ENCODE measurements at regions not wholly inside any gene's neighbourhood (a gene's known extent, or its start where the extent isn't known, plus 50 kb on each side); places are given as distances from the start of the nearest gene placed in this dataset.
"Not testable (repeated sequence)": the region's sequence is repeated elsewhere in the genome, so short reads cannot be mapped to it uniquely, and the experiment has no call there.

DNA sequence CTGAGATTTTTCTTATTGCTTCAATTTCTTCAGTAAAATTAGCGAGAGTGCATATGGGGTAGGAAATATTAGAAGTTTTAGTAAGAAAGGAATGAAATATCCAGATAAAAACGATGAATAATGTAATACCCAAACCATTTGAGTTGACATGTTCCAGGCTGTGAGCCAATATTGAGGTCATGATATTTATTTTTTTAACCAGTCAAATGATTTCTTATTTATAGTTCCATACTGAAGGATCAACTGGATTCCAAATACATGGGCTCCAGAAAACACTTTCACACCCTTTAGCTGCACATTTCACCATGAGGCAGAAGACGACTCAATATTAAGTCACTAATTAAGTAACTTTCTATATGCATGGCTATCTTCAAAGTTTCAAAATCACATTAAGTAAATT is 312.5 kb downstream of the PPP1R3A start:
- H3K36me3 ChIP-seq (replicated peaks) = no peaks in the 10 kb centered on the region
- TF ChIP-seq, protein P1, sequence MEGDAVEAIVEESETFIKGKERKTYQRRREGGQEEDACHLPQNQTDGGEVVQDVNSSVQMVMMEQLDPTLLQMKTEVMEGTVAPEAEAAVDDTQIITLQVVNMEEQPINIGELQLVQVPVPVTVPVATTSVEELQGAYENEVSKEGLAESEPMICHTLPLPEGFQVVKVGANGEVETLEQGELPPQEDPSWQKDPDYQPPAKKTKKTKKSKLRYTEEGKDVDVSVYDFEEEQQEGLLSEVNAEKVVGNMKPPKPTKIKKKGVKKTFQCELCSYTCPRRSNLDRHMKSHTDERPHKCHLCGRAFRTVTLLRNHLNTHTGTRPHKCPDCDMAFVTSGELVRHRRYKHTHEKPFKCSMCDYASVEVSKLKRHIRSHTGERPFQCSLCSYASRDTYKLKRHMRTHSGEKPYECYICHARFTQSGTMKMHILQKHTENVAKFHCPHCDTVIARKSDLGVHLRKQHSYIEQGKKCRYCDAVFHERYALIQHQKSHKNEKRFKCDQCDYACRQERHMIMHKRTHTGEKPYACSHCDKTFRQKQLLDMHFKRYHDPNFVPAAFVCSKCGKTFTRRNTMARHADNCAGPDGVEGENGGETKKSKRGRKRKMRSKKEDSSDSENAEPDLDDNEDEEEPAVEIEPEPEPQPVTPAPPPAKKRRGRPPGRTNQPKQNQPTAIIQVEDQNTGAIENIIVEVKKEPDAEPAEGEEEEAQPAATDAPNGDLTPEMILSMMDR (IDR thresholded peaks at IDR 0.05; ENCODE audit: low read depth, low read length, missing control alignments) = no peak
- H3K4me3 ChIP-seq (ENCODE audit: low read depth, low read length) = no peak overlapping the region
- DNase-seq = peak; percentile 7
- H3K27ac ChIP-seq = no peak overlapping the region
- H3K27me3 ChIP-seq (replicated peaks) = no peaks in the 10 kb centered on the region
- in situ Hi-C loops (cut with HindIII; ENCODE audit: low pct_ligation_motif_present, low sequenced_read_pairs) = no loop called here

- not testable (repeated sequence) for DNase-seq; H3K27me3 ChIP-seq (replicated peaks); H3K36me3 ChIP-seq (replicated peaks)
Measured at GRCh38 chr7:113600428-113600827, 318.4 kb downstream of the PPP1R3A start.

DNA sequence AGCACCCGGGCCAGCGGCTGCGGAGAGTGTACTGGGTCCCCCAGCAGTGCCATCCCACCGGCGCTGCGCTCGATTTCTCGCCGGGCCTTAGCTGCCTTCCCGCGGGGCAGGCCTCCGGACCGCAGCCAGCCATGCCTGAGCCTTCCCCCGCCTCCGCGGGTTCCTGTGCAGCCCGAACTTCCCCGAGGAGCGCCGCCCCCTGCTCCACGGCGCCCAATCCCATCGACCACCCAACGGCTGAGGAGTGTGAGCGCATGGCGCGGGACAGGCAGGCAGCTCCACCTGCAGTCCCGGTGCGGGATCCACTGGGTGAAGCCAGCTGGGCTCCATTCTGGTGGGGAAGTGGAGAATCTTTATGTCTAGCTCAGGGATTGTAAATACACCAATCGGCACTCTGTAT is 325.4 kb downstream of the PPP1R3A start:
- in situ Hi-C loops (cut with HindIII; ENCODE audit: low pct_ligation_motif_present, low sequenced_read_pairs); H3K4me3 ChIP-seq (ENCODE audit: low read depth, low read length); H3K27ac ChIP-seq; H3K27me3 ChIP-seq (replicated peaks); H3K36me3 ChIP-seq (replicated peaks); DNase-seq: not testable (repeated sequence)

More at GRCh38 chr7:113600428-113600827, 318.4 kb downstream of the PPP1R3A start:
- H3K27ac ChIP-seq; H3K4me3 ChIP-seq (ENCODE audit: low read depth, low read length); in situ Hi-C loops (cut with HindIII; ENCODE audit: low pct_ligation_motif_present, low sequenced_read_pairs): not testable (repeated sequence)

DNA sequence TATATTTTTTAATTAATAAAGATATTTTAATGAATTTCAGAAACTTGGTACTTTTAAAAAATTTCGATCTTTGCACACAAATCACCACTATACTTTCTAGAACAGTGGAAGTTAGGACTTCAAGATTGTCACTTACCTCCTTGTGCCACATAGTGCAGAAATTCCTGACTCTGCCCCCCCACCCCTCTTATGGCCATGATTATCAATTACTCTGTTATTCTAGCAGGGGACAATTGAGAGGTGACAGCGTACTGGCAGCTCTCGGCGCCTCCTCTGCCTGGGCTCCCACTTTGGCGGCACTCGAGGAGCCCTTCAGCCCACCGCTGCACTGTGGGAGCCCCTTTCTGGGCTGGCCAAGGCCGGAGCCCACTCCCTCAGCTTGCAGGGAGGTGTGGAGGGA is 325.9 kb downstream of the PPP1R3A start:
- H3K27me3 ChIP-seq (replicated peaks); H3K4me3 ChIP-seq (ENCODE audit: low read depth, low read length); in situ Hi-C loops (cut with HindIII; ENCODE audit: low pct_ligation_motif_present, low sequenced_read_pairs); H3K36me3 ChIP-seq (replicated peaks); H3K27ac ChIP-seq; DNase-seq: not testable (repeated sequence)

DNA sequence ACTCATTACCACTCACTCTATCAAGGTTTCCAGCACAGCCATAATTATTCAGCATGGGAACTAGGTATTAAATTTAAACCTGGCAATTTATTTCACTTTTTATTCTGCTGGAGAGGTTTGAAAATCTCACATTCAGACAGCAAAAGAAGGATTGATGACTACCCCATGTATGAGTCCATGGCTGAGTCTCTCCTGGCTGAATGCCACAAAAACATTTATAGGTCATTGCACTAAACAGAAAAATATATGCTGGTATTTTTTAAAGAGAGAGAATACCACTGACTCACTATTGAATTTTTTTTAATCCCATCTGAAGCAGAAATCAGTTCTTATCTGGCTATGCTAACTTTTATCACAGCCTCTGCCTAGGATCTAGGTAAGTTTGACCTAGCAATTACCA is 336.3 kb downstream of the PPP1R3A start:
- in situ Hi-C loops (cut with HindIII; ENCODE audit: low pct_ligation_motif_present, low sequenced_read_pairs) = no loop called here
- DNase-seq = peak; percentile 73
- TF ChIP-seq, protein P1 (IDR thresholded peaks at IDR 0.05; ENCODE audit: low read depth, low read length, missing control alignments) = no peak
- Histone ChIP-seq H3K27me3 (replicated peaks) (no peaks in the 10 kb centered on the region), H3K36me3 (replicated peaks) (no peaks in the 10 kb centered on the region), H3K4me3 (ENCODE audit: low read depth, low read length) (no peak overlapping the region), H3K27ac (no peak overlapping the region)

DNA sequence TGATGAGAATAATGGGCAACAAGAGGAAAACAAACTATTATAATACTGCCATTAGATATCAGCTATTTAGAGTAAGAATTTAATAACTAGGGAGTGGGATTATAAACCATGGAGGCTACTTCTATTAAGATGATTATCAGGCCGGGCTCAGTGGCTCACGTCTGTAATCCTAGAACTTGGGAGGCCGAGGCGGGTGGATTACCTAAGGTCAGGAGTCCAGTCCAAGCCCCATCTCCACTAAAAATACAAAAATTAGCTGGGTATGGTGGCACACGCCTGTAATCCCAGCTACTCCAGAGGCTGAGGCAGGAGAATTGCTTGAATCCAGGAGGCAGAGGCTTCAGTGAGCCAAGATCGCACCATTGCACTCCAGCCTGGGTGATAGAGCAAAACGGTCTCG is 355.6 kb downstream of the PPP1R3A start:
- H3K4me3 ChIP-seq (ENCODE audit: low read depth, low read length); H3K27ac ChIP-seq; DNase-seq; H3K27me3 ChIP-seq (replicated peaks); in situ Hi-C loops (cut with HindIII; ENCODE audit: low pct_ligation_motif_present, low sequenced_read_pairs); H3K36me3 ChIP-seq (replicated peaks): not testable (repeated sequence)

DNA sequence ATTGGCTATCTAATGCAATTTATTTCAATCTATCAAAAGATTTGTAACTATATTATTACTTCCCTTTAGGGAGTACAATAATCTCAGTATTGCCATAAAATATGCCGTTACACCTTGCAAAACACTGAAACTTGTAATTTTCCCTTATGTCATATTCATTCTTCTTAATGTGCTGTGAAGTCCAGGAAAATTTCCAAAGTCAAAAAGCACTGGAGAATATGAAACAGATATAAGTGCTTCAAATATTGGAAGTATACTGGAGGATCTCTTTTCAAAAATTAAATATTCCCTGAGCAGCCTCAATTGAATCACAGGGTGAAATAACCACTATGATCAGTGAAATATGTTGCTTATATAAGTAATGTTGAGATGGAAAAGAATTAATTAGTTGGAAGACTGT is 356.0 kb downstream of the PPP1R3A start:
- DNase-seq = no peak

DNA sequence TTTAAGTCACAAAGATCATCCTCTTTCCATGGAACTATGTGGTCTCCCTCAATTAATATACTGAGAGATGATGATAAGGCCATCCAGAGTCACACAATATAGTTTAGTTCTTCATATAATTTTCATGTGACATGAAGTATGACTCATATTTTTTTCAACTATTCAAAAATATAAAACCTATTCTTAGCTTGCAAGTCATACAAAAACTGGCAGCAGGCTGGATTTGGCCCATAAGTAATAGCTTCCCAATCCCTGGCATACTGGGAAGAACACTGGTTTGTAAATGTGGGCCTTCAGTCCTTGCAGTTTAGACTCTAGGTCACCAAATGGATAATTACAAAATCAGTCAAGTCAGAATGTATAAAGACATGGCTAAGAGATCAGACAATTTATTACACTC is 356.6 kb downstream of the PPP1R3A start:
- no peaks in the 10 kb centered on the region for H3K36me3 ChIP-seq (replicated peaks)
- H3K27me3 ChIP-seq (replicated peaks) = no peaks in the 10 kb centered on the region
- TF ChIP-seq, protein P1 (IDR thresholded peaks at IDR 0.05; ENCODE audit: low read depth, low read length, missing control alignments) = no peak
- in situ Hi-C loops (cut with HindIII; ENCODE audit: low pct_ligation_motif_present, low sequenced_read_pairs) = no loop called here
- no peak overlapping the region for H3K4me3 ChIP-seq (ENCODE audit: low read depth, low read length)
- H3K27ac ChIP-seq = no peak overlapping the region
- DNase-seq = no peak

More for the DNA sequence above, 356.0 kb downstream of the PPP1R3A start:
- no peak overlapping the region for H3K27ac ChIP-seq
- no peaks in the 10 kb centered on the region for H3K27me3 ChIP-seq (replicated peaks)
- H3K4me3 ChIP-seq (ENCODE audit: low read depth, low read length) = no peak overlapping the region
- TF ChIP-seq, protein P1 (IDR thresholded peaks at IDR 0.05; ENCODE audit: low read depth, low read length, missing control alignments) = no peak
- H3K36me3 ChIP-seq (replicated peaks) = no peaks in the 10 kb centered on the region
- in situ Hi-C loops (cut with HindIII; ENCODE audit: low pct_ligation_motif_present, low sequenced_read_pairs) = no loop called here

Measured in brain microvascular endothelial cell (primary cell).